ENCODE measurements at regions not wholly inside any gene's neighbourhood (a gene's known extent, or its start where the extent isn't known, plus 50 kb on each side); places are given as distances from the start of the nearest gene placed in this dataset.

- TF ChIP-seq POLR2AphosphoS5 (IDR thresholded peaks at IDR 0.05; ENCODE audit: borderline replicate concordance, low read depth, low read length) (no peak), EZH2 (IDR thresholded peaks at IDR 0.05) (no peak), FOXP2 (optimal IDR thresholded peaks at IDR 0.05; ENCODE audit: control extremely low read depth, extremely low read length, insufficient read depth) (no peak)
Measured at GRCh38 chr4:27678027-27678426, 817.4 kb downstream of the STIM2 start.
